Bronchial epithelial cell (primary cell): ENCODE measurements at regions not wholly inside any gene's neighbourhood (a gene's known extent, or its start where the extent isn't known, plus 50 kb on each side); places are given as distances from the start of the nearest gene placed in this dataset.

Source experiments
- DNase-seq: peaks from one replicate; pipeline ENCODE4 v3.0.0-alpha.2; 2010; ENCODE audit warnings: low read depth
- FAIRE-seq: peaks from 2 replicates; lab custom pipeline; 2011; peaks lifted over from hg19 to GRCh38; lab: Jason Lieb, UNC
- H3K27me3 ChIP-seq: 2 replicates; pipeline ENCODE4 v1.5.1; 2011; ENCODE audit warnings: low read length; ENCODE audit not compliant: control insufficient read depth, insufficient read depth
- H3K36me3 ChIP-seq: 2 replicates; pipeline ENCODE4 v1.5.1; 2011; ENCODE audit warnings: low read length; ENCODE audit not compliant: control insufficient read depth, insufficient read depth
- H3K4me3 ChIP-seq: 2 replicates; pipeline ENCODE4 v1.5.1; 2011; ENCODE audit warnings: mild to moderate bottlenecking, low read depth, low read length, control low read depth
- TF ChIP-seq, protein P1 (sequence below): IDR thresholded peaks from 2 replicates; pipeline ENCODE4 v1.5.1; 2011; ENCODE audit warnings: mild to moderate bottlenecking, moderate library complexity, low read length, control low read depth, inconsistent platforms; ENCODE audit not compliant: insufficient read depth, severe bottlenecking

DNA sequence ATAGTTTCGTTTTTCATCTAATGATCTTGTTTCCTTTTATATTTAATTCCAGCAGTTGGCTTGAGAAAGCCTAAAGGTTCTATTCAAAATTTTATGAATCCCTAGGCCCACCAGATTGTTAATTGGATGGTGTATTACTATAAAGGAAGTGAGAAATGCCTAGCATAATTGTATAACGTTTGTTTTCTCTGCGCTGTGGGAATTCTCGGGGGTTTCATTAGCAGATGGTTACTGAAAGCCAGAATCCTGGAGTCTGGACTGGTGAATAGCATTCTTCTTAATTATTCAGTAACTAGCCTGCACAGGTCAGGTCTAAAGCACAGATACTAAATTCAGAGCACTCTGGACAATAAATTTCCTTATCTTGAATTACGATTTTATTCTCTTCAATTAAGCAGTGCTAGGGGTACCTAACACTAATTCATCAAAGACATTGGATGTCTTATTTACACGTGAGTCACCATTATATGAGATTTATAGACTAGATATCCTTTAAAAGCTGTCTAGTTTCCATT, 459.4 kb downstream of the DTHD1 start:
- H3K4me3 ChIP-seq = no peak overlapping the region
- H3K36me3 ChIP-seq = no peaks in the 10 kb centered on the region
- H3K27me3 ChIP-seq = no peaks in the 10 kb centered on the region
- DNase-seq = no peak
- no peak for FAIRE-seq
- TF ChIP-seq, protein P1, sequence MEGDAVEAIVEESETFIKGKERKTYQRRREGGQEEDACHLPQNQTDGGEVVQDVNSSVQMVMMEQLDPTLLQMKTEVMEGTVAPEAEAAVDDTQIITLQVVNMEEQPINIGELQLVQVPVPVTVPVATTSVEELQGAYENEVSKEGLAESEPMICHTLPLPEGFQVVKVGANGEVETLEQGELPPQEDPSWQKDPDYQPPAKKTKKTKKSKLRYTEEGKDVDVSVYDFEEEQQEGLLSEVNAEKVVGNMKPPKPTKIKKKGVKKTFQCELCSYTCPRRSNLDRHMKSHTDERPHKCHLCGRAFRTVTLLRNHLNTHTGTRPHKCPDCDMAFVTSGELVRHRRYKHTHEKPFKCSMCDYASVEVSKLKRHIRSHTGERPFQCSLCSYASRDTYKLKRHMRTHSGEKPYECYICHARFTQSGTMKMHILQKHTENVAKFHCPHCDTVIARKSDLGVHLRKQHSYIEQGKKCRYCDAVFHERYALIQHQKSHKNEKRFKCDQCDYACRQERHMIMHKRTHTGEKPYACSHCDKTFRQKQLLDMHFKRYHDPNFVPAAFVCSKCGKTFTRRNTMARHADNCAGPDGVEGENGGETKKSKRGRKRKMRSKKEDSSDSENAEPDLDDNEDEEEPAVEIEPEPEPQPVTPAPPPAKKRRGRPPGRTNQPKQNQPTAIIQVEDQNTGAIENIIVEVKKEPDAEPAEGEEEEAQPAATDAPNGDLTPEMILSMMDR = no peak

DNA sequence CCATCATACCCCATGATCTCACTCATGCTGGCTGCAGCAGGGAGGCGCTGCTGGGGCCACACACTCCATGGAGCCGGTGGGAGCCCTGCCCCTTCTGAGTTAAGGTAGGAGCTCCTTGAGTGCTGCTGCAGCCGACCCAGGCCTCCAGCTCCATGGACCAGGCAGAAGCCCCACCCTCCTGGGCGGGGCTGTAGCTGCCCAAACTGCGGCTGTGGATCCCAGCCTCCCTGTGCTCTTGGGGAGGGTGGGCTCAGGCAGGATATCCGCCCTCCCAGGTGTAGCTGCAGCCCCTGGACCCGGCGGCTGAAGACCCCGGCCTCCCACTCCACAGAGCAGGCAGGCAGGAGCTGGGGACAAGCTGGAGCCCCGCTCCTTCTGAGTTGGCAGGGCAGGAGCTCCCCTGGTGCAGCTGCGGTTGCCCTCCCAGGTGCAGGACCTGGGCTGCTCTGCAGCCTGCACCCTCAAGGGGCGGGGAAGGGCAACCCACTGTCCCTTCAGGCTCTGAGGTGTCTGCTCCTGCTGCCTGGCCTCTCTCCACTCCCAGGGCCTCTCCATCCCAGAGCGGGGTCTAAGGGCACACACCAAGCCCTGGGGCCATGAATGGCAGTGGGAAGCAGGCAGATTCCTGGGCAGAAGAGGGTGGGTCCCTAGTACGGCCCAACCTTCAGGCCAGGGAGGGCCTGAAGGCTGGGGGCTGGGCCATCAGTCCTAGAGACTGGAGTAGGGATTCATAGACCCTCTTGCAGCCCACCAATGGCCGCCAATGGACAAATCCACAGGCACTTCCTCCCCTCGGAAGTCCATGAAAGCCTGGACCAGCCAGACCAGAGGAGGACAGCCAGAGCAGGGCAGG, 466.1 kb downstream of the DTHD1 start:
- DNase-seq = no peak
- Histone ChIP-seq H3K36me3 (no peaks in the 10 kb centered on the region), H3K4me3 (no peak overlapping the region), H3K27me3 (no peaks in the 10 kb centered on the region)
- TF ChIP-seq, protein P1 = no peak
- no peak for FAIRE-seq

DNA sequence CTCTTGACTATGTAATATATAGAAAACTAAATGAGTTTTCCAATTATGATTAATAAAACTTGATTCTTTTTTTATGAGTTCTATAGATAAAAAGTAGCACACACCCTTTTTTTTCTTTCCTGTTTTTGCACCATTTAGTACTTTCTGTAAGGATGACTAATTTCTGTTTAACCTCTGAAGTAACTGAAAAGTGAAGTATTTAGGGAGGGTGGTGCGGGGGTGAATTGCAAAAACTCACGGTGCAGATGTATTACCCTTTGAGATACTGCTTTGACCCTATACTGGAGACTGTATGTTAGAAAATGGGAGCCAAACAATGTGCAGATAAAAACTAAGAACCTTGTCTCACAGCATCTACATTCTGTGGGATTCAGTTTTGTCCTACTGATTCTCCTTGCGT, 471.6 kb downstream of the DTHD1 start:
- DNase-seq (no peak), FAIRE-seq (no peak)

DNA sequence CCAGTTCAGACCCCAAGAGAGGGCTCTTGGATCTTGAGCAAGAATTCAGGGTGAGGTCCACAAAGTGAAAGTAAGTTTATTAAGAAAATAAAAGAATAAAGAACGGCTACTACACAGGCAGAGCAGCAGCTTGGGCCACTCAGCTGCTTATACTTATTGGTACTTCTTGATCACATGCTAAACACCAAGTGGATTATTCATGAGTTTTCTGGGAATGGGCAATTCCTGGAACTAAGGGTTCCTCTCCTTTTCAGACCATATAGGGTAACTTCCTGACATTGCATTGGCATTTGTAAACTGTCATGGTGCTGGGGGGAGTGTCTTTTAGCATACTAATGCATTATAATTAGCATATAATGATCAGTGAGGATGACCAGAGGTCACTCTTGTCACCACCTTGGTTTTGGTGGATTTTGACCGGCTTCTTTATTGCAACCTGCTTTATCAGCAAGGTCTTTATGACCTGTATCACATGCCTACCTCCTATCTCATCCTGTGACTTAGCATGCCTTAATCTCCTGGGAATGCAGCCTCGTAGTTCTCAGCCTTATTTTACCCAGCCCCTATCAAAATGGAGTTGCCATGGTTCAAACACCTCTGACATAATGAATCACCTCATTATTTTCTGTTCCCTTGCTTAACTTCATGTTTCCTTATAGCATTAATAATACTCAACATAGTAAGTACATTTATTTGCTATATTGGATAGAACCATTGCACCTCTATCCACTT, 476.3 kb downstream of the DTHD1 start:
- FAIRE-seq (no peak), DNase-seq (peak; percentile 3)
- TF ChIP-seq, protein P1 = no peak
- Histone ChIP-seq H3K4me3 (no peak overlapping the region), H3K36me3 (no peaks in the 10 kb centered on the region), H3K27me3 (no peaks in the 10 kb centered on the region)

More for the DNA sequence above, 471.6 kb downstream of the DTHD1 start:
- TF ChIP-seq, protein P1 = no peak
- no peak overlapping the region for H3K4me3 ChIP-seq
- H3K36me3 ChIP-seq = no peaks in the 10 kb centered on the region
- no peaks in the 10 kb centered on the region for H3K27me3 ChIP-seq

DNA sequence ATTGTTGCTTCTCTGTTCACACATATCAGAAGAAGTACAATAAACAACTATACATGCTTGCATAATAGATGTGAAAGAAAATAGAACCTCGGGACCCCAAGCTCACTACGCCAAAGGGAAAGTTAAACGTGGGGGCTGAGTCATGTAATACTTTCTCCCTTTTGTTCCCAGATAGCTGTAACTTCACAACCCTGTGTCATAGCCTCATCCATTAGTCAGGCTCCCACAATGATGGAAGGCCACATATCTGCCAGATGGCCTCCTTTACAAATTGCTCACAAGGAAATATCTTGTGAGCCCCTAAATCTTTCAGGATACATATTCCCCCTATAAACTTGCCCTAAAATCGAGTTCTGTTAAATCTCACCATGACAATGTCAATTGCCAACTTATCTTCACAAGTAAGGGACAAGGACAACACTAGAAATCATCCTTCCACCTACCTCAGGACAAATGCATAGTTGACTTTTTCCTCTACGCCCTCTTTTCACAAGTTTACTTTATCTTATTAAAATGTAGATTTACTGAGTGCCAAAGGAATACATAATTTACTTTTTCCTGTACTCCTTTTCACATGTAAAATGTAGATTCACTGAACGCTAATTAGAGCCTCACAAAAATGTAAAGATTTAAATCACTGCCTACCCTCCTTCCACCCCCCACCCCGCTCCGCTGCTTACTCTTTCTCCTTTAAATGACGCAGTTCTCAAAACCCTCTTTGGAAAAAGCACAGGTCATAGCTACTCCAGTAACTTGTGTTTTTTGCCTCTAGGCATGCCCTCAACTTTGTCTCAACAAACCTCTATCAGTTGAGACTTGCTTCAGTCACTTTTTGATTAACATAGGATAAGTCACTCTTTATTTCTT, 477.1 kb downstream of the DTHD1 start:
- DNase-seq (peak; percentile 1), FAIRE-seq (no peak)
- no peak overlapping the region for H3K4me3 ChIP-seq
- no peaks in the 10 kb centered on the region for H3K36me3 ChIP-seq
- no peaks in the 10 kb centered on the region for H3K27me3 ChIP-seq
- TF ChIP-seq, protein P1 = no peak
